22Rv1 (cell line): ENCODE measurements at regions not wholly inside any gene's neighbourhood (a gene's known extent, or its start where the extent isn't known, plus 50 kb on each side); places are given as distances from the start of the nearest gene placed in this dataset.

Experiments
- ZFX ChIP-seq: fragments of 450-650 bp; IDR thresholded peaks from 2 replicates; pipeline ENCODE4 v1.6.1; 2017; ENCODE audit warnings: antibody characterized with exemption, borderline replicate concordance
- TF ChIP-seq, protein P1 (sequence below): fragments of 450-650 bp; IDR thresholded peaks from 2 replicates; pipeline ENCODE4 v1.5.1; 2017; ENCODE audit warnings: mild to moderate bottlenecking

DNA sequence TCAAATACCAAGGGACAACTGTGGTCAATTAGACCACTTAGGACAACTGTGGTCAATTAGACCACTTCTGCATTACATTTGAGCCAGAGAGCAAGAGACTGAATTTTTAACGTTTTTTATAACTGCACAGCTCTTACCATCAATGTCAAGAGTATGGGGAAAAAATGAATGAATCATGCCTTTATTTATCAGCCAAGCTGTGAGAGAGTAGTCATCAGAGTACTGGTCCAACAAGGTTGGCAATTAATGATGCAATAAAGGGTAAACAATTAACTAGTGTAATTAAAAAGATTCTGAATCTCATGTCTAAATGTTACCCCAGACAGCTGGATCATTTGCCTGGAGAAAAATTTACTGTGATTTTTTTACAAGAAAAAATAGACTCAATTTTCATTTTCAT, 381.1 kb downstream of the LIG4 start:
- TF ChIP-seq, protein P1, sequence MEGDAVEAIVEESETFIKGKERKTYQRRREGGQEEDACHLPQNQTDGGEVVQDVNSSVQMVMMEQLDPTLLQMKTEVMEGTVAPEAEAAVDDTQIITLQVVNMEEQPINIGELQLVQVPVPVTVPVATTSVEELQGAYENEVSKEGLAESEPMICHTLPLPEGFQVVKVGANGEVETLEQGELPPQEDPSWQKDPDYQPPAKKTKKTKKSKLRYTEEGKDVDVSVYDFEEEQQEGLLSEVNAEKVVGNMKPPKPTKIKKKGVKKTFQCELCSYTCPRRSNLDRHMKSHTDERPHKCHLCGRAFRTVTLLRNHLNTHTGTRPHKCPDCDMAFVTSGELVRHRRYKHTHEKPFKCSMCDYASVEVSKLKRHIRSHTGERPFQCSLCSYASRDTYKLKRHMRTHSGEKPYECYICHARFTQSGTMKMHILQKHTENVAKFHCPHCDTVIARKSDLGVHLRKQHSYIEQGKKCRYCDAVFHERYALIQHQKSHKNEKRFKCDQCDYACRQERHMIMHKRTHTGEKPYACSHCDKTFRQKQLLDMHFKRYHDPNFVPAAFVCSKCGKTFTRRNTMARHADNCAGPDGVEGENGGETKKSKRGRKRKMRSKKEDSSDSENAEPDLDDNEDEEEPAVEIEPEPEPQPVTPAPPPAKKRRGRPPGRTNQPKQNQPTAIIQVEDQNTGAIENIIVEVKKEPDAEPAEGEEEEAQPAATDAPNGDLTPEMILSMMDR, result no peak
- TF ChIP-seq ZFX, result no peak
